ENCODE measurements at regions not wholly inside any gene's neighbourhood (a gene's known extent, or its start where the extent isn't known, plus 50 kb on each side); places are given as distances from the start of the nearest gene placed in this dataset.

DNA sequence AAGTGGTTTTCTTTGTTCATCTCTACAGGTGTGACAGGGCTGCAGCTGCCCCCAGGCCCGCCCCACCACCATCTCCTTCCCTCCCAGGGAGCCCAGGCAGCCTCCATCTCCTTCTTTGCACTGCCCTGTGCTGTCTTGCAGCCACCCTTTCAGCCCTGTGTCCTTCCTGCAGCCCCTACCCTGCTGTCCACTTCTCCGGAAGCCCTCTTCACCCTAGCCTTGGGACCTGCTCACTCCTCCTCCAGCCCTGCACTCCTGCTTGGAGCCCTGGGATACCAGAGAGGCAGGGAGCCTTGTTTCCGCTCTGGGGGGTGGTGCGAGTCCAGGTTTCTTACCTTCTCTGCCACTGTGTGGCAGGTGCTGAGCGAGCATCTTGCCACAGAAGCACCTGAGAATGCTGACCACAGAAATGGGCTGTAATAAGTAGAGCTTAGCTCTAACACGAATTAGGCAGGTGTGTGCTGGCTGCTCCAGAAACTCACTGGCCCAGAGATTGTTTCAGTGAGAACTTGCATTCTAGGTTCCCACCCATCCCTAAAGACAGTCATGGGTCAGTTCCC is 51.3 kb upstream of the GADD45G start (continued):
- TF ChIP-seq, protein P1, sequence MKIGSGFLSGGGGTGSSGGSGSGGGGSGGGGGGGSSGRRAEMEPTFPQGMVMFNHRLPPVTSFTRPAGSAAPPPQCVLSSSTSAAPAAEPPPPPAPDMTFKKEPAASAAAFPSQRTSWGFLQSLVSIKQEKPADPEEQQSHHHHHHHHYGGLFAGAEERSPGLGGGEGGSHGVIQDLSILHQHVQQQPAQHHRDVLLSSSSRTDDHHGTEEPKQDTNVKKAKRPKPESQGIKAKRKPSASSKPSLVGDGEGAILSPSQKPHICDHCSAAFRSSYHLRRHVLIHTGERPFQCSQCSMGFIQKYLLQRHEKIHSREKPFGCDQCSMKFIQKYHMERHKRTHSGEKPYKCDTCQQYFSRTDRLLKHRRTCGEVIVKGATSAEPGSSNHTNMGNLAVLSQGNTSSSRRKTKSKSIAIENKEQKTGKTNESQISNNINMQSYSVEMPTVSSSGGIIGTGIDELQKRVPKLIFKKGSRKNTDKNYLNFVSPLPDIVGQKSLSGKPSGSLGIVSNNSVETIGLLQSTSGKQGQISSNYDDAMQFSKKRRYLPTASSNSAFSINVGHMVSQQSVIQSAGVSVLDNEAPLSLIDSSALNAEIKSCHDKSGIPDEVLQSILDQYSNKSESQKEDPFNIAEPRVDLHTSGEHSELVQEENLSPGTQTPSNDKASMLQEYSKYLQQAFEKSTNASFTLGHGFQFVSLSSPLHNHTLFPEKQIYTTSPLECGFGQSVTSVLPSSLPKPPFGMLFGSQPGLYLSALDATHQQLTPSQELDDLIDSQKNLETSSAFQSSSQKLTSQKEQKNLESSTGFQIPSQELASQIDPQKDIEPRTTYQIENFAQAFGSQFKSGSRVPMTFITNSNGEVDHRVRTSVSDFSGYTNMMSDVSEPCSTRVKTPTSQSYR (CRISPR knock-in tag; IDR thresholded peaks at IDR 0.05) = no peak
- TF ChIP-seq SMAD3 (CRISPR knock-in tag; IDR thresholded peaks at IDR 0.05; ENCODE audit: borderline replicate concordance) (no peak), ZNF512 (CRISPR knock-in tag; IDR thresholded peaks at IDR 0.05; ENCODE audit: borderline replicate concordance) (no peak), GTF2I (CRISPR knock-in tag; conservative IDR thresholded peaks at IDR 0.05) (no peak)
- TF ChIP-seq, protein P2, sequence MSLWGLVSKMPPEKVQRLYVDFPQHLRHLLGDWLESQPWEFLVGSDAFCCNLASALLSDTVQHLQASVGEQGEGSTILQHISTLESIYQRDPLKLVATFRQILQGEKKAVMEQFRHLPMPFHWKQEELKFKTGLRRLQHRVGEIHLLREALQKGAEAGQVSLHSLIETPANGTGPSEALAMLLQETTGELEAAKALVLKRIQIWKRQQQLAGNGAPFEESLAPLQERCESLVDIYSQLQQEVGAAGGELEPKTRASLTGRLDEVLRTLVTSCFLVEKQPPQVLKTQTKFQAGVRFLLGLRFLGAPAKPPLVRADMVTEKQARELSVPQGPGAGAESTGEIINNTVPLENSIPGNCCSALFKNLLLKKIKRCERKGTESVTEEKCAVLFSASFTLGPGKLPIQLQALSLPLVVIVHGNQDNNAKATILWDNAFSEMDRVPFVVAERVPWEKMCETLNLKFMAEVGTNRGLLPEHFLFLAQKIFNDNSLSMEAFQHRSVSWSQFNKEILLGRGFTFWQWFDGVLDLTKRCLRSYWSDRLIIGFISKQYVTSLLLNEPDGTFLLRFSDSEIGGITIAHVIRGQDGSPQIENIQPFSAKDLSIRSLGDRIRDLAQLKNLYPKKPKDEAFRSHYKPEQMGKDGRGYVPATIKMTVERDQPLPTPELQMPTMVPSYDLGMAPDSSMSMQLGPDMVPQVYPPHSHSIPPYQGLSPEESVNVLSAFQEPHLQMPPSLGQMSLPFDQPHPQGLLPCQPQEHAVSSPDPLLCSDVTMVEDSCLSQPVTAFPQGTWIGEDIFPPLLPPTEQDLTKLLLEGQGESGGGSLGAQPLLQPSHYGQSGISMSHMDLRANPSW (CRISPR knock-in tag; conservative IDR thresholded peaks at IDR 0.05; ENCODE audit: low read depth) = no peak

DNA sequence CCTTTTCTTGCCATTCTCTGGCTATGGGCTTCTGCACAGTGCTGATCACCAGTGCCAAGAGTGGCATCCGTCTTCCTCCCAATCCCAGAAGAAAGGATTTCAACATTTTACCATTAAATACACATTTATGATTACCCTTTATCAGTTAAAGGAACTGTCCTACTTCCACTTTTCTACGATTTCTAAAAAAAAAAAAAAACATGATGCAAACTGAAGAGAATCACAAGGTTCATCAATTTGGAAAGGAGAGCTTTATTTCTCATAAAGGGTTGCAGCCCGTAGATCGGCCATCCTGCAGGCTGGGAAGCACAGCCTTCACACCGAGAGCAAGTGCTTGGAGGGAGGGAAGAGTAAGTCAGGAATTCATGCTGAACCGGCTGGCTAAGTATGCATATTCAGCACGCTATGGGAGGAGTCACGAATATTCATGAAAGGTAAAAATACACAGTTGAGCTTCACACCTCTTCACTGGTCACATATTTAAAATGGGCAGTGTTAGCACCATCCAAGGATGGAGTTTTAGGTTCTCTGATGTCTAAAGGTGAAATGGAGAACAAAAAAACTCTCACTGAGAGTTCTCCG is 52.5 kb upstream of the SEMA4D start:
- peak; percentile 41 for ATAC-seq
- Mint-ChIP-seq H3K4me1 (peaks cover 29% of the 10 kb centered on the region), H3K4me3 (no peak overlapping the region), H3K27ac (no peak overlapping the region), H3K9me3 (peaks cover 19% of the 10 kb centered on the region), H3K27me3 (ENCODE audit: low read depth) (peaks cover 3% of the 10 kb centered on the region; the same call in 1 of the 2 replicates), H3K36me3 (peaks cover 14% of the 10 kb centered on the region)
- ChIA-PET POLR2A (interaction anchor here (0.7 to 1.2 kb wide), 2 partner anchors 46 to 139 kb away, joined by 3 to 4 read pairs; no protein-coding TSS in a partner anchor), CTCF (interaction anchor here (0.8 to 4.1 kb wide), 5 partner anchors 14 to 140 kb away, joined by 3 to 135 read pairs (median 25); no protein-coding TSS in a partner anchor)
- DNase-seq (ENCODE audit: low spot score) = no peak
- TF ChIP-seq, protein P3, sequence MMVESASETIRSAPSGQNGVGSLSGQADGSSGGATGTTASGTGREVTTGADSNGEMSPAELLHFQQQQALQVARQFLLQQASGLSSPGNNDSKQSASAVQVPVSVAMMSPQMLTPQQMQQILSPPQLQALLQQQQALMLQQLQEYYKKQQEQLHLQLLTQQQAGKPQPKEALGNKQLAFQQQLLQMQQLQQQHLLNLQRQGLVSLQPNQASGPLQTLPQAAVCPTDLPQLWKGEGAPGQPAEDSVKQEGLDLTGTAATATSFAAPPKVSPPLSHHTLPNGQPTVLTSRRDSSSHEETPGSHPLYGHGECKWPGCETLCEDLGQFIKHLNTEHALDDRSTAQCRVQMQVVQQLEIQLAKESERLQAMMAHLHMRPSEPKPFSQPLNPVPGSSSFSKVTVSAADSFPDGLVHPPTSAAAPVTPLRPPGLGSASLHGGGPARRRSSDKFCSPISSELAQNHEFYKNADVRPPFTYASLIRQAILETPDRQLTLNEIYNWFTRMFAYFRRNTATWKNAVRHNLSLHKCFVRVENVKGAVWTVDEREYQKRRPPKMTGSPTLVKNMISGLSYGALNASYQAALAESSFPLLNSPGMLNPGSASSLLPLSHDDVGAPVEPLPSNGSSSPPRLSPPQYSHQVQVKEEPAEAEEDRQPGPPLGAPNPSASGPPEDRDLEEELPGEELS (CRISPR knock-in tag; IDR thresholded peaks at IDR 0.05) = no peak
- no peak for TF ChIP-seq PRDM15 (CRISPR knock-in tag; IDR thresholded peaks at IDR 0.05)
- TF ChIP-seq ZNF396 (CRISPR knock-in tag; IDR thresholded peaks at IDR 0.05; ENCODE audit: borderline replicate concordance) = no peak
- no peak for TF ChIP-seq AFF4 (CRISPR knock-in tag; IDR thresholded peaks at IDR 0.05; ENCODE audit: borderline replicate concordance)
- TF ChIP-seq GTF2I (CRISPR knock-in tag; conservative IDR thresholded peaks at IDR 0.05) = no peak
- TF ChIP-seq, protein P4, sequence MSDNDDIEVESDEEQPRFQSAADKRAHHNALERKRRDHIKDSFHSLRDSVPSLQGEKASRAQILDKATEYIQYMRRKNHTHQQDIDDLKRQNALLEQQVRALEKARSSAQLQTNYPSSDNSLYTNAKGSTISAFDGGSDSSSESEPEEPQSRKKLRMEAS (CRISPR knock-in tag; IDR thresholded peaks at IDR 0.05) = no peak
- TF ChIP-seq ZNF671 (CRISPR knock-in tag; IDR thresholded peaks at IDR 0.05) = no peak
- TF ChIP-seq, protein P5, sequence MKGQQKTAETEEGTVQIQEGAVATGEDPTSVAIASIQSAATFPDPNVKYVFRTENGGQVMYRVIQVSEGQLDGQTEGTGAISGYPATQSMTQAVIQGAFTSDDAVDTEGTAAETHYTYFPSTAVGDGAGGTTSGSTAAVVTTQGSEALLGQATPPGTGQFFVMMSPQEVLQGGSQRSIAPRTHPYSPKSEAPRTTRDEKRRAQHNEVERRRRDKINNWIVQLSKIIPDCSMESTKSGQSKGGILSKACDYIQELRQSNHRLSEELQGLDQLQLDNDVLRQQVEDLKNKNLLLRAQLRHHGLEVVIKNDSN (CRISPR knock-in tag; IDR thresholded peaks at IDR 0.05) = no peak
- TF ChIP-seq ZNF317 (CRISPR knock-in tag; IDR thresholded peaks at IDR 0.05; ENCODE audit: borderline replicate concordance, low read depth) = no peak
